ENCODE measurements at regions not wholly inside any gene's neighbourhood (a gene's known extent, or its start where the extent isn't known, plus 50 kb on each side); places are given as distances from the start of the nearest gene placed in this dataset.

GRCh38 chr13:75217949-75218348 lies 264.0 kb downstream of the TBC1D4 start:
- no peak for DNase-seq
- no peak overlapping the region for H3K4me3 ChIP-seq (ENCODE audit: insufficient read depth, low read depth, low read length, poor library complexity, severe bottlenecking)
- no peaks in the 10 kb centered on the region for H3K4me1 ChIP-seq (ENCODE audit: control insufficient read depth, insufficient read depth, low read length, poor library complexity, severe bottlenecking)
- no peaks in the 10 kb centered on the region for H3K27me3 ChIP-seq (replicated peaks; ENCODE audit: control insufficient read depth, insufficient read depth, low read length, poor library complexity, severe bottlenecking)
- H3K9me3 ChIP-seq (ENCODE audit: control insufficient read depth, low read length), result no peaks in the 10 kb centered on the region
- no peak overlapping the region for H3K27ac ChIP-seq (ENCODE audit: insufficient read depth, low read length, poor library complexity, severe bottlenecking)
- no peaks in the 10 kb centered on the region for H3K36me3 ChIP-seq (ENCODE audit: control insufficient read depth, insufficient read depth, low read length)

DNA sequence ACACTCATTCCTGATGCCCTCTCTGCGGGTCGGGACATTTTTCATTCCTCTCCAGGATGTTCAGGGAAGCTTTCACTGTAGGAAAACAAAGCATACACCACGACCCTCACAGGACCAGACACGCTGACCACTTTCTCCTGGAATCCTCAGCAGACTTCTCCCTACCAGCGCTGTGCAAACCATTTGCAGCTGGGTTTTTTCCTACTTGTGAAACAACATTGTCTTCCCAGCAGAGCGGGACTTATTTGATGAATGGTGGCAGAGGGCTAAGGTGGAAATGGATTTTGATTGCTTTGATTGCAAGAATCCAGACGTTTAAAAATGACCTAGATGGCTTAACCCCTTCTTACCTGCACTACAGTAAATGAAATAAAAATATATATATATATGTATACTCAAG lies 265.9 kb downstream of the TBC1D4 start:
- DNase-seq, result no peak

DNA sequence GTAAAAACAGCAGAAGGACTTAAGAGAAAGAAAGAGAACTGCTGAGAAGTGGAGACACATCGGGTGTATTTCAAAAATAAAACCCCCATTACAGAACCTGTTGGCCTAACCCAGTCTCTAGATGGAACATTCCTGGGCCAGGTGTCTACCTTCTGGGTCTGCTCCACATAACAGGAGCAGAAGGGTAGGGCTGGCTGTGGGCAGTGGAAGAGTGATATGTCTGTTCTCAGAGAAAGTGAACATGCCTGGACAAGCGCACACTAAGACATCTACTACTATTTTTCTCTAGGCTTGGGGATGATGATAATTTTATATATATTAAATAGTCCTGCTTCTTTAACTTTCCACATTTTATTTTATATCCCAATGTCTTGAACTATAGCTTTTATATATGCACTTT lies 267.1 kb downstream of the TBC1D4 start:
- Histone ChIP-seq H3K27me3 (replicated peaks; ENCODE audit: control insufficient read depth, insufficient read depth, low read length, poor library complexity, severe bottlenecking) (no peaks in the 10 kb centered on the region), H3K9me3 (ENCODE audit: control insufficient read depth, low read length) (no peaks in the 10 kb centered on the region), H3K27ac (ENCODE audit: insufficient read depth, low read length, poor library complexity, severe bottlenecking) (no peak overlapping the region), H3K4me3 (ENCODE audit: insufficient read depth, low read depth, low read length, poor library complexity, severe bottlenecking) (no peak overlapping the region), H3K36me3 (ENCODE audit: control insufficient read depth, insufficient read depth, low read length) (no peaks in the 10 kb centered on the region), H3K4me1 (ENCODE audit: control insufficient read depth, insufficient read depth, low read length, poor library complexity, severe bottlenecking) (no peaks in the 10 kb centered on the region)
- DNase-seq, result no peak

More for the DNA sequence above, 265.9 kb downstream of the TBC1D4 start:
- no peaks in the 10 kb centered on the region for H3K36me3 ChIP-seq (ENCODE audit: control insufficient read depth, insufficient read depth, low read length)
- no peak overlapping the region for H3K27ac ChIP-seq (ENCODE audit: insufficient read depth, low read length, poor library complexity, severe bottlenecking)
- H3K9me3 ChIP-seq (ENCODE audit: control insufficient read depth, low read length), result no peaks in the 10 kb centered on the region
- H3K4me1 ChIP-seq (ENCODE audit: control insufficient read depth, insufficient read depth, low read length, poor library complexity, severe bottlenecking), result no peaks in the 10 kb centered on the region
- H3K27me3 ChIP-seq (replicated peaks; ENCODE audit: control insufficient read depth, insufficient read depth, low read length, poor library complexity, severe bottlenecking), result no peaks in the 10 kb centered on the region
- H3K4me3 ChIP-seq (ENCODE audit: insufficient read depth, low read depth, low read length, poor library complexity, severe bottlenecking), result no peak overlapping the region

DNA sequence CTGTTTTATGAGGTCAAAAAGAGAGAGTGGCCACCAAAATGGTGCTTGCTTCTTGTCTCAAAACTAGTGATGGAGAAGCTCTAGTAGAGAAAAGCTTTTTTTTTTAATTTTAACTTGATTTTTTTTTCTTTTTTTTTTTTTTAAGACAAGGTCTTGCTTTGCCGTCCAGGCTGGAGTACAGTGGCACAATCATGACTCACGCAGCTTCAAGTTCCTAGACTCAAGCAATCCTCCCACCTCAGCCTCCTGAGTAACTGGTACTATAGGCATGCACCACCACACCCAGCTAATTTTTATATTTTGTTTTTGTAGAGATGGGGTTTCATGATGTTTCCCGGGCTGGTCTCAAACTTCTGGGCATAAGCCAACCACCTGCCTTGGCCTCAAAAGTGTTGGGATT lies 279.0 kb downstream of the TBC1D4 start:
- Histone ChIP-seq H3K4me1 (ENCODE audit: control insufficient read depth, insufficient read depth, low read length, poor library complexity, severe bottlenecking) (no peaks in the 10 kb centered on the region), H3K9me3 (ENCODE audit: control insufficient read depth, low read length) (no peaks in the 10 kb centered on the region)
- no peak for DNase-seq

GRCh38 chr13:75197803-75198202 lies 284.2 kb downstream of the TBC1D4 start:
- no peaks in the 10 kb centered on the region for H3K4me1 ChIP-seq (ENCODE audit: control insufficient read depth, insufficient read depth, low read length, poor library complexity, severe bottlenecking)
- no peak overlapping the region for H3K4me3 ChIP-seq (ENCODE audit: insufficient read depth, low read depth, low read length, poor library complexity, severe bottlenecking)
- H3K27ac ChIP-seq (ENCODE audit: insufficient read depth, low read length, poor library complexity, severe bottlenecking), result no peak overlapping the region
- no peaks in the 10 kb centered on the region for H3K9me3 ChIP-seq (ENCODE audit: control insufficient read depth, low read length)
- H3K27me3 ChIP-seq (replicated peaks; ENCODE audit: control insufficient read depth, insufficient read depth, low read length, poor library complexity, severe bottlenecking), result no peaks in the 10 kb centered on the region
- H3K36me3 ChIP-seq (ENCODE audit: control insufficient read depth, insufficient read depth, low read length), result no peaks in the 10 kb centered on the region
- no peak for DNase-seq

More for the DNA sequence above, 279.0 kb downstream of the TBC1D4 start:
- Histone ChIP-seq H3K27me3 (replicated peaks; ENCODE audit: control insufficient read depth, insufficient read depth, low read length, poor library complexity, severe bottlenecking) (no peaks in the 10 kb centered on the region), H3K36me3 (ENCODE audit: control insufficient read depth, insufficient read depth, low read length) (no peaks in the 10 kb centered on the region), H3K4me3 (ENCODE audit: insufficient read depth, low read depth, low read length, poor library complexity, severe bottlenecking) (no peak overlapping the region), H3K27ac (ENCODE audit: insufficient read depth, low read length, poor library complexity, severe bottlenecking) (no peak overlapping the region)

DNA sequence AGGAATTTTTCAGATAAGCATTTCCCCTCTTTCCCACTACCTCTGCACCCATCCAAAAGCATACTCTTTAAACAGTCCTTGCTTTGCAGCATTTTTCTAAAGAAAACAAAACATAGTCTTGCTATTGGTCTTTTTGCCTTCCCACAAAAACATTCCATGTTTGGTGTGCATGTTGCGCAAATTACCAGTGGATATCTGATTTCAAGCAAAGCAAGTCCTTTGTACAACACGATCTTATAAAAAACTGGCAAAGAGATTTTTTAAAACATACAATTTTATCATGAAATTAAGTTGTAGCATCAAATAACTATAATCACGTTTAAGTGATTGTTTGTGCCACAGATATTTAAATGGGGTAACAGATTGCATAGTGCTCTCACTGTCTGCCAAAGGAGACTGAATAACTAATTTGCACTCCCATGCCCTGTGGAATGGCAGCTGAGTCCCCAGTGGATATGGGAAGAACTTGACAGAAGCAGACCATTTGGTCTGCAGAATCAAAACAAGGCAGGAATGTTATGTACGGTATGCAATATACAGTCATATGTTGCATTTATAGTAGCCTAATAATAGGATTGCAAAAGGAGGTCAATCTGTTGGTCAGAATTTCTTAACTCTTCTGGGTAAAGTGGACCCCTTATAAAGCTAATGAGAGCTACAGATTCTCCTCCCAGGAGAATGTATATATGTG lies 285.7 kb downstream of the TBC1D4 start:
- H3K4me3 ChIP-seq (ENCODE audit: insufficient read depth, low read depth, low read length, poor library complexity, severe bottlenecking), result no peak overlapping the region
- no peaks in the 10 kb centered on the region for H3K27me3 ChIP-seq (replicated peaks; ENCODE audit: control insufficient read depth, insufficient read depth, low read length, poor library complexity, severe bottlenecking)
- H3K4me1 ChIP-seq (ENCODE audit: control insufficient read depth, insufficient read depth, low read length, poor library complexity, severe bottlenecking), result no peaks in the 10 kb centered on the region
- H3K9me3 ChIP-seq (ENCODE audit: control insufficient read depth, low read length), result no peaks in the 10 kb centered on the region
- DNase-seq, result no peak
- H3K27ac ChIP-seq (ENCODE audit: insufficient read depth, low read length, poor library complexity, severe bottlenecking), result no peak overlapping the region
- H3K36me3 ChIP-seq (ENCODE audit: control insufficient read depth, insufficient read depth, low read length), result no peaks in the 10 kb centered on the region

- DNase-seq, result no peak
- Histone ChIP-seq H3K36me3 (ENCODE audit: control insufficient read depth, insufficient read depth, low read length) (no peaks in the 10 kb centered on the region), H3K4me3 (ENCODE audit: insufficient read depth, low read depth, low read length, poor library complexity, severe bottlenecking) (no peak overlapping the region), H3K27ac (ENCODE audit: insufficient read depth, low read length, poor library complexity, severe bottlenecking) (no peak overlapping the region), H3K27me3 (replicated peaks; ENCODE audit: control insufficient read depth, insufficient read depth, low read length, poor library complexity, severe bottlenecking) (no peaks in the 10 kb centered on the region), H3K9me3 (ENCODE audit: control insufficient read depth, low read length) (no peaks in the 10 kb centered on the region), H3K4me1 (ENCODE audit: control insufficient read depth, insufficient read depth, low read length, poor library complexity, severe bottlenecking) (no peaks in the 10 kb centered on the region)
Observed at GRCh38 chr13:75195495-75196146, 286.3 kb downstream of the TBC1D4 start.

DNA sequence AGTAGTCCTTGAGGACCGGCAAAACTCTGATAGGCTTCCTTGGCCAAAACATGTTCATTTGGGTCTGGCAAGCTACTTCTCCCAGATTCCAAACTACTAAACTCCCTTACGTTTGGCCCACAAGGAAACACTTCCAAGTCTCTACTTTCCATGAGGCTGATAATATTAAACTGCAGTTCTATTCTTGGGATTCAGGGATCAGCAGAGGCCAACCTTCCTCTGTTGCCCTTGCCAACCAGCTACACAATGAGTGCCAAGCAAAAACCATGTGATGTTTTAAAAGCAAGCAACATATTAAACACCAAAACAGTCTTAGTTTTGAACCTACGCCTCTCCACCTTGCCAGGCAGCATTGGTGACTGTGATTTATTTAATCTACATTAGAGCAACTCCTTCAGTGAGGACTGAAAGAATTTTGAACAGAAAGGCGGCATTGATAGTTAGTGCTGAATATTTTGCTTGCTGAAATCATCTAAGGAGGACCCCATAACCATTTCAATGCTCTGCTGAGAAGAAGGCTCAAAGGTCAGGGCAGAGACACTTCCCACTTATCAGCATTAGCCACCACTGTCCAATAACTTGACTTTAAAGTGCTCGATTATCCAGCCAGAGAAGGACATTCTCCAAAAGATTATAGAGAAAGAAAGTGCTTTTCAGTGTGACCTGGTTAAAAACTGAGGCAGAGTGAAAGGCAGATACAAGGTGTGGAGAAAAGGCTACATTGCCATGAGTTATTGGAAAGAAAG lies 287.1 kb downstream of the TBC1D4 start:
- Histone ChIP-seq H3K36me3 (ENCODE audit: control insufficient read depth, insufficient read depth, low read length) (no peaks in the 10 kb centered on the region), H3K9me3 (ENCODE audit: control insufficient read depth, low read length) (no peaks in the 10 kb centered on the region), H3K4me1 (ENCODE audit: control insufficient read depth, insufficient read depth, low read length, poor library complexity, severe bottlenecking) (no peaks in the 10 kb centered on the region), H3K27ac (ENCODE audit: insufficient read depth, low read length, poor library complexity, severe bottlenecking) (no peak overlapping the region), H3K4me3 (ENCODE audit: insufficient read depth, low read depth, low read length, poor library complexity, severe bottlenecking) (no peak overlapping the region), H3K27me3 (replicated peaks; ENCODE audit: control insufficient read depth, insufficient read depth, low read length, poor library complexity, severe bottlenecking) (no peaks in the 10 kb centered on the region)
- DNase-seq, result no peak

DNA sequence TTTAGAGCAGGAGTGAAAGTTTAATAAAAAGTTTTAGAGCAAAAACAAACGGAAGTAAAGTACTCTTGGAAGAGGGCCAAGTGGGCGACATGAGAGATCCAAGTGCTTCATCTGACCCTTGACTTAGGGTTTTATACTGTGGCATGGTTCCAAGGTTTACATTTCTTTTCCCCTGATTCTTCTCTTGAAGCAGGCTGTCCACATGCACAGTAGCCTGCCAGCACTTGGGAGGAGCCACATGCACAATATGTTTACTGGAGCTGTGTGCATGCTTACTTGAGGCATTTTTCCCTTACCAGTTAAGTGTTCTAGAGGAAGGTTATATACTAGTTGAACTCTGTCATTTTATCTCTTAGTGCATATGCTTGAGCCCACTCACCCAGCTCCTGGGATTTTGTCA lies 295.6 kb downstream of the TBC1D4 start:
- H3K4me1 ChIP-seq (ENCODE audit: control insufficient read depth, insufficient read depth, low read length, poor library complexity, severe bottlenecking), result no peaks in the 10 kb centered on the region
- no peak overlapping the region for H3K27ac ChIP-seq (ENCODE audit: insufficient read depth, low read length, poor library complexity, severe bottlenecking)
- no peaks in the 10 kb centered on the region for H3K27me3 ChIP-seq (replicated peaks; ENCODE audit: control insufficient read depth, insufficient read depth, low read length, poor library complexity, severe bottlenecking)
- DNase-seq, result no peak
- H3K36me3 ChIP-seq (ENCODE audit: control insufficient read depth, insufficient read depth, low read length), result no peaks in the 10 kb centered on the region
- H3K4me3 ChIP-seq (ENCODE audit: insufficient read depth, low read depth, low read length, poor library complexity, severe bottlenecking), result no peak overlapping the region
- no peaks in the 10 kb centered on the region for H3K9me3 ChIP-seq (ENCODE audit: control insufficient read depth, low read length)

DNA sequence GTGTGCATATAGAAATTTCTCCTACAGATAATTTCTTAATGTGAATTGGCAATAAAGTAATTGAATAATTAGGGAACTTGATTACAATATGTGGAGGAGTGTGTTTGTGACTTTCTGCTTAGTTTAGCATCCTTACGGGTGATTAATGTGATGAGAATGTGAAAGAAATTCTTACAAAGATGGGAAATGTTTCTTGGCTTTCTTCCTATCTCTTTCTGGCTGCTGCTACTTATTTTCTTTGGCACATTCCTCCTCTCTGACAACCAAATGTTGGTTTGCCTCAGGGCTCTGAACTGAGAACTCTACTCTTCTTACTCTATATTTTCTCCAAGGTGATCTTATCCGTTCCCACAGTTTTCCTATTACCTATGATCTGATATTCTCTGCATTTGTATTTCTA lies 300.1 kb downstream of the TBC1D4 start:
- Histone ChIP-seq H3K4me3 (ENCODE audit: insufficient read depth, low read depth, low read length, poor library complexity, severe bottlenecking) (no peak overlapping the region), H3K36me3 (ENCODE audit: control insufficient read depth, insufficient read depth, low read length) (no peaks in the 10 kb centered on the region), H3K9me3 (ENCODE audit: control insufficient read depth, low read length) (no peaks in the 10 kb centered on the region), H3K27ac (ENCODE audit: insufficient read depth, low read length, poor library complexity, severe bottlenecking) (no peak overlapping the region), H3K4me1 (ENCODE audit: control insufficient read depth, insufficient read depth, low read length, poor library complexity, severe bottlenecking) (no peaks in the 10 kb centered on the region), H3K27me3 (replicated peaks; ENCODE audit: control insufficient read depth, insufficient read depth, low read length, poor library complexity, severe bottlenecking) (no peaks in the 10 kb centered on the region)
- no peak for DNase-seq
